Lung (tissue), 11 donors: ENCODE measurements at regions not wholly inside any gene's neighbourhood (a gene's known extent, or its start where the extent isn't known, plus 50 kb on each side); places are given as distances from the start of the nearest gene placed in this dataset.

ENCODE experiments used
- ATAC-seq: fragments of 200-7000 bp; cut with Tn5 transposase; one replicate; pipeline ENCODE4 v1.9.1; 2020; ENCODE audit warnings: moderate number of reproducible peaks; ENCODE audit not compliant: insufficient read depth, low FRiP score
- DNase-seq, 3 donors: peaks; one replicate each; pipeline ENCODE4 v3.0.0-alpha.2; 2013 to 2017
- H3K27ac ChIP-seq, 2 donors: one replicate each; pipeline ENCODE4 v1.5.1; 2013; ENCODE audit warnings: mild to moderate bottlenecking in 2 of 2, moderate library complexity in 2 of 2, control low read depth in 1 of 2, inconsistent platforms in 1 of 2, low read depth in 1 of 2, low read length in 1 of 2
- H3K27me3 ChIP-seq, 3 donors: one replicate each; pipeline ENCODE4 v1.5.1; 2013; ENCODE audit warnings: low read length in 2 of 3; ENCODE audit not compliant: control insufficient read depth in 3 of 3, insufficient read depth in 3 of 3
- H3K36me3 ChIP-seq, 4 donors: one replicate each; pipeline ENCODE4 v1.5.1; 2013; ENCODE audit warnings: low read length in 4 of 4, mild to moderate bottlenecking in 1 of 4, moderate library complexity in 1 of 4; ENCODE audit not compliant: control insufficient read depth in 4 of 4, insufficient read depth in 4 of 4
- H3K4me1 ChIP-seq, 5 donors: one replicate each; pipeline ENCODE4 v1.5.1; 2013; ENCODE audit warnings: low read length in 5 of 5, mild to moderate bottlenecking in 2 of 5, moderate library complexity in 1 of 5; ENCODE audit not compliant: control insufficient read depth in 5 of 5, insufficient read depth in 5 of 5
- H3K4me3 ChIP-seq: one replicate; pipeline ENCODE4 v1.5.1; 2013; ENCODE audit warnings: mild to moderate bottlenecking, control low read depth, moderate library complexity
- H3K9ac ChIP-seq, 2 donors: one replicate each; pipeline ENCODE4 v1.5.1; 2013; ENCODE audit warnings: low read length in 2 of 2, control low read depth in 1 of 2; ENCODE audit not compliant: insufficient read depth in 1 of 2
- H3K9me3 ChIP-seq, 4 donors: one replicate each; pipeline ENCODE4 v1.5.1; 2013; ENCODE audit warnings: low read length in 3 of 4, mild to moderate bottlenecking in 1 of 4, moderate library complexity in 1 of 4; ENCODE audit not compliant: control insufficient read depth in 4 of 4, insufficient read depth in 3 of 4
- WGBS, 2 donors: extraction: QIAGEN DNeasy Blood & Tissue Kit; methylation state at CpG; one replicate each; pipeline ENCODE4 v1.1.7; 2013; 5-methylcytosine and 5-hydroxymethylcytosine counted together
- TF ChIP-seq, protein P1 (sequence below): IDR thresholded peaks from 2 replicates; pipeline ENCODE4 v1.5.1; 2012; ENCODE audit warnings: mild to moderate bottlenecking; ENCODE audit errors: control extremely low read depth, extremely low read depth
- donor health status: control.
- donor health status: control.
- donor health status: Bipolar disorder and iron deficiency.
- donor health status: healthy.
- donor health status: DM: yes; HTN: yes; CAD: no.

- TF ChIP-seq, protein P1, sequence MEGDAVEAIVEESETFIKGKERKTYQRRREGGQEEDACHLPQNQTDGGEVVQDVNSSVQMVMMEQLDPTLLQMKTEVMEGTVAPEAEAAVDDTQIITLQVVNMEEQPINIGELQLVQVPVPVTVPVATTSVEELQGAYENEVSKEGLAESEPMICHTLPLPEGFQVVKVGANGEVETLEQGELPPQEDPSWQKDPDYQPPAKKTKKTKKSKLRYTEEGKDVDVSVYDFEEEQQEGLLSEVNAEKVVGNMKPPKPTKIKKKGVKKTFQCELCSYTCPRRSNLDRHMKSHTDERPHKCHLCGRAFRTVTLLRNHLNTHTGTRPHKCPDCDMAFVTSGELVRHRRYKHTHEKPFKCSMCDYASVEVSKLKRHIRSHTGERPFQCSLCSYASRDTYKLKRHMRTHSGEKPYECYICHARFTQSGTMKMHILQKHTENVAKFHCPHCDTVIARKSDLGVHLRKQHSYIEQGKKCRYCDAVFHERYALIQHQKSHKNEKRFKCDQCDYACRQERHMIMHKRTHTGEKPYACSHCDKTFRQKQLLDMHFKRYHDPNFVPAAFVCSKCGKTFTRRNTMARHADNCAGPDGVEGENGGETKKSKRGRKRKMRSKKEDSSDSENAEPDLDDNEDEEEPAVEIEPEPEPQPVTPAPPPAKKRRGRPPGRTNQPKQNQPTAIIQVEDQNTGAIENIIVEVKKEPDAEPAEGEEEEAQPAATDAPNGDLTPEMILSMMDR = peak; percentile 49
- H3K27me3 ChIP-seq = no peaks in the 10 kb centered on the region
- H3K4me3 ChIP-seq = no peak overlapping the region
- DNase-seq = no peak
- WGBS, 2 donors = 60 to 68% methylated on average over 6 of the region's 6 CpGs
- ATAC-seq = peak; percentile 58
- H3K9ac ChIP-seq = no peak overlapping the region
- no peaks in the 10 kb centered on the region for H3K36me3 ChIP-seq
- no peaks in the 10 kb centered on the region for H3K4me1 ChIP-seq
- peak overlapping the region in 1 of 2 donors; percentile 45 for H3K27ac ChIP-seq
- H3K9me3 ChIP-seq = peaks cover 0 to 3% (median 0%) of the 10 kb centered on the region in 4 donors
Measured at GRCh38 chr3:150286390-150287147, 121.5 kb upstream of the TSC22D2 start.

DNA sequence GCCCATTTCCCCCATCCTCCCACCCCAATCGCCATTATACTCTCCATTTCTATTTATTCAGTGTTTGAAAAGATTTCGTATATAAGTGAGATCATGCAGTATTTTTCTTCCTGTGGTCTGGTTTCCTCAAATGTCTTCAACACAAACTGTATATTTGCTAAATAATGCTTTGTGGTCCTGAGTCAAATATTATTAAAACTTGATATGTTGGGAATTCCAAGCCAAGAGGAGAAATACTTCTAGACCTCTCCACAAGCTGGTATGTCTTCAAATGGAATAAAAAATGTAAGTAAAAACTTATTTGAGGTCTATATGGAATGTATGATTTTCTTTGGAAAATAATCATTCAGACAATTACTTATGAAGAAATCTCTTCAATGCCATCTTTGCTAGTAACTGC is 122.5 kb upstream of the TSC22D2 start:
- Histone ChIP-seq H3K4me1 (no peaks in the 10 kb centered on the region), H3K9me3 (peaks cover 0 to 3% (median under 1%) of the 10 kb centered on the region in 4 donors), H3K27me3 (no peaks in the 10 kb centered on the region), H3K27ac (no peak overlapping the region), H3K36me3 (no peaks in the 10 kb centered on the region), H3K4me3 (no peak overlapping the region), H3K9ac (no peak overlapping the region)
- DNase-seq (no peak), ATAC-seq (no peak)
- TF ChIP-seq, protein P1 = no peak
- WGBS, 2 donors = 89% methylated on average over 2 of the region's 2 CpGs

GRCh38 chr3:150278843-150279381 is 129.2 kb upstream of the TSC22D2 start:
- WGBS, 2 donors = 65 to 76% methylated on average over 7 of the region's 7 CpGs
- Histone ChIP-seq H3K4me3 (no peak overlapping the region), H3K27ac (no peak overlapping the region), H3K9ac (no peak overlapping the region), H3K36me3 (no peaks in the 10 kb centered on the region), H3K27me3 (no peaks in the 10 kb centered on the region), H3K4me1 (peaks cover 0 to 46% (median 7%) of the 10 kb centered on the region in 5 donors), H3K9me3 (peaks cover 0 to 3% (median under 1%) of the 10 kb centered on the region in 4 donors)
- ATAC-seq (no peak), DNase-seq (peak in 1 of 3 donors; percentile 71)
- TF ChIP-seq, protein P1 = no peak
